ENCODE measurements at regions not wholly inside any gene's neighbourhood (a gene's known extent, or its start where the extent isn't known, plus 50 kb on each side); places are given as distances from the start of the nearest gene placed in this dataset.

DNA sequence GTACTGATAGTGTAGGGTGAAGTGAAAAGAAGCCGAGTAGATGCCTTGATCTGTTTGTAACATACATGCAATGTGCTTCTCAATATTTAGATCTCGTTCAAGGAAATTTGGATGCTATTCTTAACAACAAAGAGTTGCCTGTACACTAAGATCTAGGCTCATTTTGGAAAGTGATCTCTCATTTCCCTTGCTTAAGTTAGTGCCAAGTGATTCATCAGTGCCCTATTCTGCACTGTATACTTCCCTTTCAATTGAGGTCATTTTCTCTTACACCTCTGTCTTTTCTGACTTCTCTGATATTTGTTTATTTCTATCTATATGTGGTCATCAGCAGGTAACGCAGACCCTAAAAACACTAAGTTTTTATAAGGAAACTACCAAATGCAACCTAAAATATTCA, 528.6 kb upstream of the PTPRD start:
- H3K27ac ChIP-seq = no peak overlapping the region
- intact Hi-C loops (cut with DNase I; ENCODE audit: low total_unique reads) = no loop called here
- no peak for DNase-seq
- H3K27me3 ChIP-seq = no peaks in the 10 kb centered on the region
- H3K9me3 ChIP-seq = no peaks in the 10 kb centered on the region
- no peaks in the 10 kb centered on the region for H3K36me3 ChIP-seq
- H3K4me3 ChIP-seq = no peak overlapping the region
- no peaks in the 10 kb centered on the region for H3K4me1 ChIP-seq
- TF ChIP-seq CTCF (IDR thresholded peaks at IDR 0.05) = no peak

GRCh38 chr9:11142965-11143738, 530.4 kb upstream of the PTPRD start:
- intact Hi-C loops (cut with DNase I; ENCODE audit: low total_unique reads) = no loop called here
- TF ChIP-seq CTCF (IDR thresholded peaks at IDR 0.05) = no peak
- H3K4me3 ChIP-seq = no peak overlapping the region
- DNase-seq = no peak
- H3K9me3 ChIP-seq = no peaks in the 10 kb centered on the region
- H3K4me1 ChIP-seq = no peaks in the 10 kb centered on the region
- no peaks in the 10 kb centered on the region for H3K36me3 ChIP-seq
- H3K27me3 ChIP-seq = no peaks in the 10 kb centered on the region
- H3K27ac ChIP-seq = no peak overlapping the region

GRCh38 chr9:11144746-11145145, 531.9 kb upstream of the PTPRD start:
- TF ChIP-seq CTCF (IDR thresholded peaks at IDR 0.05) = no peak
- Histone ChIP-seq H3K9me3 (no peaks in the 10 kb centered on the region), H3K27me3 (no peaks in the 10 kb centered on the region), H3K27ac (no peak overlapping the region), H3K4me1 (no peaks in the 10 kb centered on the region), H3K4me3 (no peak overlapping the region), H3K36me3 (no peaks in the 10 kb centered on the region)
- intact Hi-C loops (cut with DNase I; ENCODE audit: low total_unique reads) = no loop called here
- DNase-seq = no peak

GRCh38 chr9:11148189-11148588, 535.4 kb upstream of the PTPRD start:
- no peaks in the 10 kb centered on the region for H3K4me1 ChIP-seq
- H3K9me3 ChIP-seq = no peaks in the 10 kb centered on the region
- H3K4me3 ChIP-seq = no peak overlapping the region
- H3K27ac ChIP-seq = no peak overlapping the region
- intact Hi-C loops (cut with DNase I; ENCODE audit: low total_unique reads) = no loop called here
- no peaks in the 10 kb centered on the region for H3K36me3 ChIP-seq
- H3K27me3 ChIP-seq = no peaks in the 10 kb centered on the region
- TF ChIP-seq CTCF (IDR thresholded peaks at IDR 0.05) = no peak
- DNase-seq = no peak

GRCh38 chr9:11149065-11149464, 536.3 kb upstream of the PTPRD start:
- Histone ChIP-seq H3K27ac (no peak overlapping the region), H3K4me1 (no peaks in the 10 kb centered on the region), H3K27me3 (no peaks in the 10 kb centered on the region), H3K9me3 (no peaks in the 10 kb centered on the region), H3K4me3 (no peak overlapping the region), H3K36me3 (no peaks in the 10 kb centered on the region)
- DNase-seq = no peak
- intact Hi-C loops (cut with DNase I; ENCODE audit: low total_unique reads) = no loop called here
- no peak for TF ChIP-seq CTCF (IDR thresholded peaks at IDR 0.05)

Measured in tibial artery (tissue), 4 donors.